ENCODE measurements at regions not wholly inside any gene's neighbourhood (a gene's known extent, or its start where the extent isn't known, plus 50 kb on each side); places are given as distances from the start of the nearest gene placed in this dataset.

DNA sequence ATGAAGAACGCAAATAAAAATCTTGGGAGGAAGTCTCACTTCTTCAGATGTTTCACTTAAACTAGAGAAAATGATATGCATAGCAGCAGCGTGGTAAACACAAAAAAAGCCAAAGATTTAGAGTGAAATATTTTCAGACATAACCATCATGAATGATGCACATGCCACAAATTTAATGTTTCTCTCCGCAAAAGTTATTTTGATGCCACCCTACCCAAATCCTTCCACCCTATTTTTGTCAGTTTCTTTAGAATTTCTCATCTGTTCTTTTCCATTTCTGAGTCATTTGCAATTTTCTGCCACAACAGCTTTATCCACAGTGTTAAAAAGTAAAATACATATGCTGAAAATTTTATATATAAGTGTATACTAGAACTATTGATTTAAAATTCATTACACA is 1663.7 kb upstream of the ADGRL3 start:
- TF ChIP-seq, protein P1, sequence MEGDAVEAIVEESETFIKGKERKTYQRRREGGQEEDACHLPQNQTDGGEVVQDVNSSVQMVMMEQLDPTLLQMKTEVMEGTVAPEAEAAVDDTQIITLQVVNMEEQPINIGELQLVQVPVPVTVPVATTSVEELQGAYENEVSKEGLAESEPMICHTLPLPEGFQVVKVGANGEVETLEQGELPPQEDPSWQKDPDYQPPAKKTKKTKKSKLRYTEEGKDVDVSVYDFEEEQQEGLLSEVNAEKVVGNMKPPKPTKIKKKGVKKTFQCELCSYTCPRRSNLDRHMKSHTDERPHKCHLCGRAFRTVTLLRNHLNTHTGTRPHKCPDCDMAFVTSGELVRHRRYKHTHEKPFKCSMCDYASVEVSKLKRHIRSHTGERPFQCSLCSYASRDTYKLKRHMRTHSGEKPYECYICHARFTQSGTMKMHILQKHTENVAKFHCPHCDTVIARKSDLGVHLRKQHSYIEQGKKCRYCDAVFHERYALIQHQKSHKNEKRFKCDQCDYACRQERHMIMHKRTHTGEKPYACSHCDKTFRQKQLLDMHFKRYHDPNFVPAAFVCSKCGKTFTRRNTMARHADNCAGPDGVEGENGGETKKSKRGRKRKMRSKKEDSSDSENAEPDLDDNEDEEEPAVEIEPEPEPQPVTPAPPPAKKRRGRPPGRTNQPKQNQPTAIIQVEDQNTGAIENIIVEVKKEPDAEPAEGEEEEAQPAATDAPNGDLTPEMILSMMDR (IDR thresholded peaks at IDR 0.05): no peak
- TF ChIP-seq POLR2AphosphoS5 (IDR thresholded peaks at IDR 0.05) (no peak), POLR2A (IDR thresholded peaks at IDR 0.05; ENCODE audit: low read depth) (no peak)
